ENCODE measurements at regions not wholly inside any gene's neighbourhood (a gene's known extent, or its start where the extent isn't known, plus 50 kb on each side); places are given as distances from the start of the nearest gene placed in this dataset.

DNA sequence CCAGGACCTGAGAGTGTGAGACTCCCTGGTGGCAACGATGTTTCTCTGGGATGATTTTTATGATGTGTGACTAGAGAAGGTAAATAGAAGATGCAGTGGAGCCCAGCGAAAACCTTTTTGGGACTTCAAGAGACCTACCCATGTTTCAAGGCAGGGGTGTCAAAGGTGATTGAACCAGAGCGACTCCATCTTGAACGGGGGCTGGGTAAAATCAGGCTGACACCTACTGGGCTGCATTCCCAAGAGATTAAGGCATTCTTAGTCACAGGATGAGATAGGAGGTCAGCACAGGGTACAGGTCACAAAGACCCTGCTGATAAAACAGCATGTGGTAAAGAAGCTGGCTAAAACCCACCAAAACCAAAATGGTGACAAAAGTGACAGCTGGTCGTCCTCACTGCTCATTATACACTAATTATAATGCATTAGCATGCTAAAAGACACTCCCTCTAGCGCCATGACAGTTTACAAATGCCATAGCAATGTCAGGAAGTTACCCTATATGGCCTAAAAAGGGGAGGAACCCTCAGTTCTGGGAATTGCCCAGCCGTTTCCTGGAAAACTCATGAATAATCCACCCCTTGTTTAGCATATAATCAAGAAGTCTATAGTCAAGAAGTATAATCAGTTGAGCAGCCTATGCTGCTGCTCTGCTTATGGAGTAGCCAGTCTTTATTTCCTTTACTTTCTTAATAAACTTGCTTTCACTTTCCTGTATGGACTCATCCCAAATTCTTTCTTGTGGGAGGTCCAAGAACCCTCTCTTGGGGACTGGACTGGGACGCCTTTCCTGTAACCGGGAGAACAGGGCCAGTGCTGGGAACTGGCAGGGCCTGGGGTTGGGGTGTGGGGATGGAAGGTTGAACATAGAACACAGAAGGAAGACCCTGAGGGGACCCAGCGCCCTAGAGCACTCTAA is 526.4 kb downstream of the QKI start:
- no peak for DNase-seq

DNA sequence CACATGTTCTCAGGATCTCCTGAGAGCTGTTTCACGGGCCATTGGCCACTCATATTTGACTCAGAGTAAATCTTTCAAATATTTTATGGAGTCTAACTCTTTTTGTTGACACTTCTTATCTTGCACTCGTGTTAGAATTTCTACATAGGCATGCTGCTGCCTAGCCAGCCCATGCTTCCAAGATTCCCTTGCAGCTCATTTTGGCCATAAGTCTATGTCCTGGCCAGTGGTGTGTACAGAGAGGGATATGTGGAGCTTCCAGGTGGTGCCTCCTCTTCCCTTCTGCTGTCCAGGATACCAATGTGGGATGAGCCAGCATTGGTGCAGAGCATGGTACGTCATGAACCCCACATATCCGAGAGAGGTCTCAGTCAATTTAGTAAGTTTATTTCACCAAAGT is 522.6 kb downstream of the QKI start:
- no peak for DNase-seq

DNA sequence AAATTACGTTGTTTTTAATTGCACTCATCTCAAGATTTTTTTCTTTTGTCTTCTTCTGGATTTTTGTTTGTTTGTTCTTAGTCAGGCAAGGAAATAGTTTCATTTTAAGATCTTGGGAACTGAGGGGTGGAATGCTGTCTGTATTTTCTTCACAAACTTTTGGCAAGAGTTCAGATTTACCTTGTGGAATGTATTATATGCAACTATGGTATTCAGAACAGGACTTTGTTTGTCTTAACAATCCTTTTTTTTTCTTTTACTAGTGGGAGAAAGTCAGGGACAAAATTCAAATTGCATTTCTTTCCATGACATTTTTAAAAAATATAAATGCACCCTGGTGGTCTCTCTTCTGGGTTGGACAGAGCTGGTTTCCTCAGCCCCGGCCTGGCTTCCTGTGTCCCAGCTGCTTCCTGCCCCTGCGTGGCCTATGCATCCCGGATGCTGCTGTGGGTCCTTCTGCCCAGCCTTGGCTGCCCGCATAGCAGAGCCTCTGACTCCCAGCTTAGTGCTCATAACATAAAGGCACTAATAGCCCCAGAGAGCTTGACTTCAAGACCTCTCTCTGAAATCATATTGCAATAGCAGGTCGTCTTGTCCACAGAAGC is 520.7 kb downstream of the QKI start:
- DNase-seq, result no peak

DNA sequence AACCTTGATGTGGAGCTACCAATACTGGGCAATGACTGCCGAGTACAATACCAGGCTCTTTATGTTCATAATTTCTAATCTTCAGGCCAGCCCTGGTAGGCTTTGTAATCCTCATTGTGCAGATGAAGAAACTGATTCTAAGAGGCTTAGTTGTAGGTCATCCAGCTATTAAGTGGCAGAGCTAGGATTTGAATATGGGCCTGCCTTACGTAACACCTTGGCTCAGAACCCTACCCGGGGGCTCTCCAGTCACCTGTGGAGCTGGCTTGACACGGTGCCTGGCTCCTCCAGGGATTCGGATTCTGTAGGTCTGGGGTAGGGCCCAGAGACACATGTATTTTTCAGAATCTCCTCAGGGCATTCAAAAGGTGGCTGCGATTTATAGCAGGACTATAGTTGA is 515.5 kb downstream of the QKI start:
- DNase-seq, result no peak

DNA sequence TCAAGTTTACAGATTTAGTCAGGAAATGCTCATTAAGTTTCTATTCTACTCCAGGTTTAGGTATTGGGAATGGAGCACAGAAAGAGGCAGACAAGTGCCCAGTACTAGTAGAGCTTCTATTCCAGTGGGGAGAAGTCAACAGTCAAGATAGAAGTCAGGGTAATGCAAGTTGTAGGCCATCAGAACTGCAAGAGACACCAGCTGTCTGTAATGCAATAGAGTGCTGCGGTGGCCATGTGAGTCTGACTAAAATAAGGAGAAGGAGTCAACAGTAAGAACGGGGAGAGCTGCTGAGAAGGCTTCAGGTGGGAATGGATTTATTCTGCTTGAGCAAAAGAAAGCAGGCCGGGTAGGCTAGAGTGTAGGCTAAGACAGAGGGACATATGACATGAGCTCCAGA is 515.0 kb downstream of the QKI start:
- DNase-seq, result no peak

DNA sequence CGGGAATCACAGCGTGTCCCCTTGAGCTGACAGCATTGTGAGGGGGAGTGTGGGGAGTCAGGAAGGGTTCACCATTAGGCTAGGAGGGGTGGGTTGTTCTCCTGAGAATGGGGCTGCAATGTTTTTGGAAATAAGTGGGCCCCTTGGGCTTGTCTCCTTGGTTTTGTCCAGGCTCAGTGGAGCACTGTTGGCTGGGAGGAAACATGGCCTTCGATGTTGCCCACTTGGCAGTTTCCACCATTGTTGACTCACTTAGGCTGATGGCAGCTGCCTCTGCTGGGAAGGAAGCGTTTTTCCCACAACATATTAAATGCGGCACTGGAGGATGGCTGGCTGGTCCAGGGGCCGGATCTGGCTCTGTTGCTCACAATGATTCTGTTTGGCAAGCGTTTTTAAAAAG is 512.1 kb downstream of the QKI start:
- no peak for DNase-seq

DNA sequence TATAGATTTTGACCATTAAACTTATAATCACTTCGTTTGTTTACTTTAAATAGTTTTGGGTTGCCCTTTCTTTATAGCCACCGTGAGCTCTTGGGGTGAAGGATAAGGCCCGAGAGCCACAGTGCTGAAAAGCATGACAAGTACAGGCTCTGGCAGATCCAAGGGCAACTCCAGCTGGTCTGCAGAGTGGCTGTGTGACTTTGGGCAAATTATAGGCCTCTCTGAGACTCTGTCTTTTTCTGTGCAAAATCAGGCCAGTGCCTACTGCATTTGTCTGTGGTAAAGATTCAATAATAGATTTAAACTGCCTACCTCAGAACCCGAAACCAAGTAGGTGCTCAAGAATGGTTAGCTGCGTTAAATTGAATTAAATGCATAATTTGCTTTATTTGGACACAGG is 511.3 kb downstream of the QKI start:
- DNase-seq, result no peak

DNA sequence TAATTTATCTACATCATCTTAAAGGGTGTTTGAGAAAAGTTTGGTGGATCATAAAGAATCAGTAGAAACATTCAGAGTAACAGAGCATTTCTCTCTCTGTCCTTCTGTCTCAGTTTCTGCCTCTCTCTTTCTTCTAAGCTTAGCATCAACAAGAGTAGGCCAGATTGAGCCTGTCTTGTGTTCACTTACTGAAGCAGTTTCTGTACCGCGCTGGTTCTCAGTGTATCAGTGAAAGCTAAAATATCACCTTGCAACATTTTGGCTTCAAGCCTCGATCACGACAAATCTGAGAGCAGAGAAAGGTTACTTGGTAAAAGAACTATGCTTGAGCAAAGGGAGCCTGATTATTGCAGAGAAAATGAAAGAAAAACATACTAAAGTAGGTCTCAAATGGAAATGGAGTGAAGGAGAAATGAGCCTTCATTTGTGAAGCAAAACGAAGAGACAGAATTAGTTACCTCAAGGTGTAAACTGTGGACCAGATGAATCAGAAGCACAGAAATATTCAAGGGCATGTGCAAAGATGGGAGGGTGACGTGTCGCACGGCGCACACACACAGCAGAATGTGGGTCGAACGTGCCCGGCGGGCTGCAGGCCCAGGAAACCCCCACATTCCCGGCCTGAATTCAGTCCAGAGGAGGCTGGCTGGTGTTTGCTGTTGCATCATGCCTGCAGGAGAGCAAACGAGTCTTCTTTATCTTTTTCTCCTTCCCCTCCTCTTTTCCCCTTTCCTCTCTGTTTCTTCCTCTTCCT is 509.3 kb downstream of the QKI start:
- no peak for DNase-seq

DNA sequence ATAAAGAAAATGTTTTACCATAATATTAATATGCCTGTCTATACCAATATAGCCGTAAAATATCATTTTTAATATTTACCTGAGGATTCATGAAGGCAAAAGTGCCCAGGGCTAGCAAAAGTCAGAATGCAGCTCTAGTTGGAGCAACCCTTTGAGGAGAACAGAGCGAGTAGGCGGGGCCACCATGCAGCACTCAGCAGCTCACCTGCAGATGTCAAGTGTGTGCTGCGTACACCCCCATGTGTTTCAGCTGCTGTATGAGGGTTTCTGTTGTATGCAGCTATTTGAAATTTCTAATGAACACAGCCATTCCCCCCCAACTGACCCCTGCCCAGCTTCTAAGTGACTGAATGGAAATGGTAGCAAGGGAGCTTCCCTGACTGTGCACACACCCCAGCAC is 508.0 kb downstream of the QKI start:
- no peak for DNase-seq

DNA sequence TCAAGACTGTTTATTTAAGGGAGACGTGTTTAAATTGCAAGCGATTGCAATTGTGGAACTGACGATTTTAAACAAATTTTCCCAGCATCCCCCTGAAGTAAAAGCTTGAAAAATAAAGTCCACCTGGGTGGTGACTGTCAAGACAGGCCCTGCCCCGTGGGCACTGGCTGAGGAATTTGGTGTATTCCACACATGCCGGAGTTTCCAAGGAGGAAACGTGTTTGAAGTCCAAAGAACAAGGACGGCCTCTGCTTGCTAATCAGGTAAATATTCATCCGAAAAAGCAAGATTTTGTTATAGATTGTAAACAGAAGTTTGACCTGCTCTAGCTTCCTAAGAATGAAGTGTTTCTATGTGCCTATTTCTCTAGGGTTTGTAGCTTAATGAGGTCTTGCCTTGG is 505.1 kb downstream of the QKI start:
- no peak for DNase-seq

DNA sequence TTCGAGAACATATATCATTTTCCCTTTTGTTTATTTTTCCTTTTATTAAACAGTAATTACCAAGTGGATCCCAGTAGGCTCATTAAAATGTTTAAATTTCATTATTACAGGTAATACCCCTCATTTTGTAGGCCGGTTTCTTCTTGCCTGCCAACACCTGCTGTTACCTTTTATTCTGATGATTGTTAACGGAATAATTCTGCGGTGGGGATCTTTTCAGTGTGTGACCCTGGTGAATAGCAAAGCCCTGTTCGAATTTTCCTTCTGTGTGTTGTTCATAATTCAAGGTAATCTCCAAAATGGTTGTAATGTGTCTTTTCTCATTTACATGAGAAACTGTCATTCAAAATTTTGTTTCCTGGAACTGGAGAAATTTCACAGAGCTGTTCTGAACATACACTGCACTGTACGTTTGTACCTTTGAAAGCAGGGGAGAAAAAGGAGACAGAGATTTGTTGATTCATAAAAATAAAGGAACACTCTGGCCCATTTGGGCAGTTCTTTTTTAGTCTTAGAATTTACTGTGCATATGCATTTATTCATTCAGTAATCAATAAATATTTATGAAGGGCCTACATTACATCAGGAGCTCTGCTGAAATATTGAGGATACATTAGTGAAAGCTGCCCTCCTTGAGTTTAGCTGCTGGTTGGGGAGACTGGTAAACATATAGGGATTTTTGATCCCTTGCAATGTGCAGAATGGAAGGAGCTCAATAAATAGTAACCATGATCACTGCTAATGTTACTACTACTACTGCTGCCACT is 502.0 kb downstream of the QKI start:
- DNase-seq, result no peak

DNA sequence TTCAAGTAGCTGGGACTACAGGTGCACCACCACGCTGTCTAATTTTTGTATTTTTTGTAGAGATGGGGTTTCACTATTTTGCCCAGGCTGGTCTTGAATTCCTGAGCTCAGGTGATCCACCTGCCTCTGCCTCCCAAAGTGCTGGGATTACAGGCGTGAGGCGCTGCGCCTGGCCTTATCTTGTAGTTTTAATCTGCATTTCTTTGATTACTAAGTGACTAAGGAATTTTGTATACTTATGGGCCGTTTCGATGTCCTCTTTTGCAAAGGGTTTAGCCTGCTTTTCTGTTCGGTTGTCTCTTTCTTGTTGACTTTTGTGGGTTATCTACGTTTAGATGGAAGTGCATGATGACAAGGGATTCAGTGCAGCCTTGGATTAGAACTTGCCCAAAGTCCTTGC is 500.6 kb downstream of the QKI start:
- no peak for DNase-seq

DNA sequence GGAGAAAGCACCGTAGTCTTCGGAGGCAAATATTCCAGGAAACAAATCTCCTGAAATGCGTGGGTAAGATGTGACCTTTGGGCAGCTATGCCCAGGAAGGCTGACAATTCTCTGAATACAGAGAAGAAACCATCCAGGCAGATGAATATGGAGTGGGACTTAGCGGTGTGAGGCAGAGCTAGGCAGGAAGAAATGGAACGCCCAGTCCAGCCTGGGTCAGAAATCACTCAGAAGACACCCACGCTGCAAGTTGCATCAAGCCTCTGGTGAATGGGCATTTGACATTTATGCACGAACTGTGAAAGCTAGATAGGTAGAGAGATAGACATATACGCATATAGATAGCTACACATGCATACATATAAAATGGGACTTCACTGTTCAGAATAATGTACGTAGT is 498.5 kb downstream of the QKI start:
- DNase-seq, result no peak

DNA sequence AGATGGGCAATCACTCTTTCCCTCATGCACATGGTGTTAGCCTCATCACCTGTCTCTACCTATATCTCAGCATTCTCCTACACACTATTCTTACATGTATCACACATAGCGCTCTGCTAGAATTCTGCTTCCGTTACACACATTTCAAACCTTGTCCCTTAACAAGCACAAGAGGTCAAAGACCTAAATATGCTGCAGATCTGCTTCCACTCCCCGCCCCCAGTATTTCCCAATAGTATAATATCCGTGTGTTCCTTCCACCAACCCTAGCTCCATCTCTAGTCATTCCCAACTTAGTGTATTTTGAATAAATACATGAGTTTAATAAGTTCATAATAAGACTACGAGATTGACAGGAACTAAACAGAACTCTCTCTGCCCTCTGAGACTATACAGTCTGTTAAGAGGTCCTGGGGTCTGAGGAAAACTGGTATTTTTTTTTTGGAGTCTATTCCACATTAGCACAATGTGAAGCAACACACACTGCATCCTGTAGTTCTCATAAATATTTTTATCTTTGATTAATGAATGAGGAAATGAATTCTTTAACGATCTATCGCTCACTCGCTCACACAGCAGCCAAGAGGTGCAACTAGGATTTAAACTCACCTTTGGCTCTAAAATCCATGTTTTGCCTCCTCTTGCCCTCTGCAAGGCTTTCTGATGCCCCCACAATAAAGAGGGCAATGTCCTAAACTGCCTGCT is 491.6 kb downstream of the QKI start:
- no peak for DNase-seq

DNA sequence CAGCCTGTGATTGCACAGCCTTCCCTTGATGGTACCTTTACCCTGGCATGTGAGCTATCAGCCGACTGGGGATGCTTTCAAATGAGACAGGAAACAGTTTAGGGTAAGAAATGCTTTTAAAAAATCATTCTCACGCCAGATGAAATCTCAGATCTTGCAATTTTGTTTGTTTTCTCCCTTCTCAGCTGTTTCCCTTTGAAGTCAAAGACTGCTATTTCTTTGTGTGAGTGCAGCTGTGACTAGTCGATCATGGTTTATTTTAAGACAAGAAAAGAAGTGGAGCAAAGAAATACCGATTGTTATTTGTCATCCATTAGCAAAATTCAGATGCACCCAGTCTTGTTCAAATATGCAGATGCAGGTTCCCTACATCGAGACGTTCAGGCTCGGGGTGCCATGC is 489.7 kb downstream of the QKI start:
- no peak for DNase-seq

DNA sequence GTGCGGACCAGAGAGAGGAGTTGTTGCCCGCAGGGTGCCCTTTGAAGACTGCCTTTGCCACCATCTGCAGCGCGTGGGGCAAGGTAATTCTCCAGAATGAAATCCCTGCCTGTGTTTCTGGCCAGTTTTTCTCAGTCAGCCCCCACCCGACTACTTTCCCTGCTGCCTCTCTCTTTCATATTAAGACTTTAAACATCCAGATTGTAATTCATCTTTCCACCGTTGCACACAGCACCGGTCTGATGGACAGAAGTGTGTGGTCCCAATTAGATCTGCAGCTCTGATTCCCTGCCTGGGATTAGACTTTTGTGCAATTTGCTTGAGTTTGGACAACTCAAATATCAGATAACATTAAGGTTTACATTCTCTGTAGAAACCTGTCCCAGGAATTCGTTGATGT is 489.0 kb downstream of the QKI start:
- no peak for DNase-seq

DNA sequence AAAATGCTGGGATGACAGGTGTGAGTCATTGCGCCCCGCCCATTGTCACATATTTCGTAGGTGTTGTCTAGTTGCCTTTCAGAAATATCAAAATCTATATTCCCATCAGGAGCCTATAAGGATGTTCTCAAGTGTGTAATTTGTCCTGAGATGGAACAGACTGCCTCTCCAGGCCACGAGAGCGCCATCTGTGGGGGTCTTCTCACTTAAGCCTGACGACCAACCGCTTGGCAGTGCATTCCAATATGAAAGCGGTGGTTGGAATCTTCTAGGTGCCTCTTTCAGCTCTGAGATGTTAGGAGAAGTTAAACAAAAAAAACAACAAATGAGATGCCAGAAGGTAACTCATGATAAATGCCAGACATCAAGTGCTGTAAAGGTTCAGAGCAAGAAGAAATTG is 488.5 kb downstream of the QKI start:
- no peak for DNase-seq

DNA sequence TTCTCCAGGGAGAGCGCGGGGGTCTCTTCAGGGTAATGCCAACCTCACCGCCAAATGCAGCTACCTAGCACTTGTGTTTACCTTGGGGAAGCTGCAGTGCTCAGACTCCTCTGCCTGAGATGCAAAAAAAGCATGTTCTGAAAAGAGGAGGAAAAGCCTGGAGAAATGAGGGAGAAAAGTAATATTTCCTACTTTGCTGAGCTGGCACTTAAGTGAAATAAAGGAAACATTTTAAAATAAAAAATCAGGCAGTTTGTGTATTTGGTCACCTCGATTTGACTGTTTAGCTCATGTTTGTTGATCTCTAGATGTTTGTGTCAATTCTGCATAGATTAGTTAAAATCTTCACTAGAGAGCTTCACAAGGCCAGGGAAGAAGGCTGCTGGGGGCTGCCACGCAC is 487.2 kb downstream of the QKI start:
- no peak for DNase-seq

DNA sequence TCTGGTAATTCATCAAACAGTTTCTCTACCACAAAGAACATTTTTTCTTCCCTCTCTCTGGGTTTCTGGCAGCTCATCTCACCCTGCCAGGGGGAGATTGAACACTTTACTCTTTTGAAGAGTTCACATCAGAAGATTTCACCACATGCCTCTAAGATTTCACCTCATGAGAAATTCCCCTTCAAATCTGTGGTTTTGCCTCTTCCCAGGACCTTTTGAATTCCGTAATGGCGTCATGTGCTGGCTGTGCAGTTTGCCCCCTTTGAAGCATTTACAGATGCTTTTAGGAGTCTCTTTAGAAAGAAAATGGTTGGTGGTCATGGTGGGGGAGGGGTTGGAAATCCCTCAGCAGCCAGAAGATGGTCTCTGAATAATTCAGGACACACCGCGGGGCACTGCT is 486.1 kb downstream of the QKI start:
- DNase-seq, result no peak

DNA sequence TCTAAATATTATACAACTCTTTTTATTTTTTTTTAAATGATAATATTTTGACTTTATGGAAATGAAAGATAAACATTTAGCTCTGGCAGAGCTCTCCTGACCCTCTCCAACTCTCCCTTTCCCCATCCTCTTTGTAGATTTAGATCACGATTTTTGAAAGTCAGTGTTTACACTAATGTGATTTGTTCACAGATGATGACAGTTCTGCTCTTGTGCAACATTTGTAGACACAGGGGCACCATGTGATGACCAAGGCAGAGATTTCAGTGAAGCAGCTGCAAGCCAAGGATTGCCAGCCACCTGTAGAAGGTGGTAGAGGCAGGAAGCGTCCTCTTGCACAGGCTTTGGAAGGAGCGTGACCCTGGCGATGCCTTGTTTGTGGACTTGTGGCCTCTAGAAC is 483.2 kb downstream of the QKI start:
- no peak for DNase-seq

DNA sequence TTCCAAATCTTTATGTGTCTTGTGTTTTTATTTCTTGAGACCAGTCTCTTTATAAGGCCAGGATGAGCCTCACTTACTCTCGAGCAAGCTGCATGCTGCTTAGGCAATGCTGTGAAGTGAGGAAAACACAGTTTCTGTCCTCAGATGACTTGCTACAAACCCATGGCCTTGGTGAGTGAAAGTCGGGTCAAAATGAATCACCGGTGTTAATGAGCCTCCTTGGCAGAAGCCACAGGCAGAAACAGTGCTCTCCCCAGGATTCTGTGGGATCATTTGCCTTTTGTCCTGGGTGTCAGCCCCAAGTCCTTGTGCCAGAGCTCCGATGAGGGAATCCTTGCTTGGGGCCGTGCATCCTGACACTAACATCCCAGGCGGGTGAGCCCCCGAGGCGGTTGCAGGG is 482.5 kb downstream of the QKI start:
- no peak for DNase-seq

DNA sequence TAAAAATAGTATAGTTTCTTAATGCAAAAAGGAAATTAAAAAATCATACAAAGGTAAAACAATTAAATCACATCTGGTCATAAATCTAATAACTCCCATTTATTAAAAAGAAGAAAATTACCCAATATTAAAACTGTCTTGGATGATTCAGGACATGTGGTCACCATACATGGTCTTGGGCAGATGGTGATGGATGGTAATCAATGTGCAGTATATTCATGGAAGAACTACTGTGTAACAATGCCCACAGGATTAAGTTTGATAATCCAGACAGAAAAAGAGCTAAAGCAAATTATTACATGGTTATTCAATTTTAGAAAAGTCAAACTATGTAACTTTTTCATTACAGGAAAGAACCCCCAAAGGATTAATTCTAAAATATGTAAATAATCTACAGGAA is 480.6 kb downstream of the QKI start:
- no peak for DNase-seq
